NCI-H128 (cell line): ENCODE measurements at regions not wholly inside any gene's neighbourhood (a gene's known extent, or its start where the extent isn't known, plus 50 kb on each side); places are given as distances from the start of the nearest gene placed in this dataset.
"Not testable (repeated sequence)": the region's sequence is repeated elsewhere in the genome, so short reads cannot be mapped to it uniquely, and the experiment has no call there.

ENCODE experiments used
- DNase-seq: peaks from one replicate; lab custom pipeline; 2025; ENCODE audit not compliant: unreplicated experiment; lab: John Stamatoyannopoulos, UW

GRCh38 chr16:21487956-21488355 lies 111.4 kb upstream of the METTL9 start:
- DNase-seq, result not testable (repeated sequence)

DNA sequence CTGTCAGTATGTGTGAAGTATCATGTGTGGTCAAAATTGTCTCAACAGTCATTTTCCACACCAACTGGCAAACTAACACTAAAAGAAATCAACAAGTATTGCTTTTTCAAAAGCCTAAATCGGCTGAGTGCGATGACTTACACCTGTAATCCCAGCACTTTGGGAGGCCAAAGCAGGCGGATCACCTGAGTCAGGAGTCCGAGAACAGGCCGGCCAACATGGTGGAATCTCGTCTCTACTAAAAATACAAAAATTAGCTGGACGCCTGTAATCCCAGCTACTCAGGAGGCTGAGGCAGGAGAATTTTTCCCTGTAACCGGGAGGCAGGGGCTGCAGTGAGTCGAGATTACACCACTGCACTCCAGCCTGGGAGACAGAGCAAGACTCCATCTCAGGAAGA lies 100.3 kb upstream of the METTL9 start:
- not testable (repeated sequence) for DNase-seq

- not testable (repeated sequence) for DNase-seq
These were observed 98.0 kb upstream of the METTL9 start for GRCh38 chr16:21501223-21501868.

- peak; percentile 80 for DNase-seq
These were observed 97.3 kb upstream of the METTL9 start for GRCh38 chr16:21501869-21502667.

DNA sequence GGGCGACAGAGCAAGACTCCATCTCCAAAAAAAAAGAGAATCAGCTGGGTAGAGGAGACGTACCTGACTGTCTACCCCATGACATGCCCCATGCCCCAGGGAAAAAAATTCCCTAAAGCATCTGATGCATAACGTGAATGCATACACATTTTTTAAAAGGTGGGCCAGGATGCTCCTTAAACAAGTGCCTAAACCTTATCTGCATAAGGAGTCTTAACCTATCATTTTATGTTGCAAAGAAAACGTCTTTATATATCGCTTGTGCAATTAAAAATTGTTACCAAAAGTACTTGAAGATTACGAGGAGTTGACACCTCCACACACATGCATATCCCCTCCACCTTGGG lies 95.8 kb upstream of the METTL9 start:
- DNase-seq, result not testable (repeated sequence)

DNA sequence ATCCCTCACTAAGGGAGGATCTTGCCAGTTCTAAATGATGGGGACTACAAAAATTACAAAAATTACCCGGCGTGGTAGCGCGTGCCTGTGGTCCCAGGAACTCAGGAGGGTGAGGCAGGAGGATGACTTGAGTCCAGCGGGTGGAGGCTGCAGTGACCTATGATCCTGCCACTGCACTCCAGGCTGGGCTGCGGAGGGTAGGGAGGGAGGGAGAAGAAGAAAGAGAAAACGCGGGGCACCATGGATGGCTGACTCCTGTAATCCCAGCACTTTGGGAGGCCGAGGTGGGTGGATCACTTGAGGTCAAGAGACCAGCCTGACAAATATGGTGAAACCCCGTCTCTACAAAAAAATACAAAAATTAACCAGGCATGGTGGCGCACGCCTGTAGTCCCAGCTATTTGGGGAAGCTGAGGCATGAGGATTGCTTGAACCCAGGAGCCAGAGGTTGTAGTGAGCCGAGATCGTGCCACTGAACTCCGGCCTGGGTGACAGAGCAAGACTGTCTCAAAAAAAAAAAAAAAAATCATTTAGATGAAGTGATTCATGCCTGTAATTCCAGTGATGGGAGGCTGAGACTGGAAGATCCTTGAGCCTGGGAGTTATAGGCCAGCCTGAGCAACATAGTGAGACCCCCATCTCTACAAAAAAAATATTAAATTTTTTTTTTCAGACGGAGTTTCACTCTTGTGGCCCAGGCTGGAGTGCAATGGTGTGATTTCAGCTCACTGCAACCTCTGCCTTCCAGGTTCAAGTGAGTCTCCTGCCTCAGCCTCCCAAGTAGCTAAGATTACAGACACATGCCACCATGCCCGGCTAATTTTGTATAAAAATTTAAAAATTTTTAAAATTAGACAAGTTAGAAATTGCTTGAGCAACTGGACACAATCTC lies 95.2 kb upstream of the METTL9 start:
- DNase-seq, result not testable (repeated sequence)

DNA sequence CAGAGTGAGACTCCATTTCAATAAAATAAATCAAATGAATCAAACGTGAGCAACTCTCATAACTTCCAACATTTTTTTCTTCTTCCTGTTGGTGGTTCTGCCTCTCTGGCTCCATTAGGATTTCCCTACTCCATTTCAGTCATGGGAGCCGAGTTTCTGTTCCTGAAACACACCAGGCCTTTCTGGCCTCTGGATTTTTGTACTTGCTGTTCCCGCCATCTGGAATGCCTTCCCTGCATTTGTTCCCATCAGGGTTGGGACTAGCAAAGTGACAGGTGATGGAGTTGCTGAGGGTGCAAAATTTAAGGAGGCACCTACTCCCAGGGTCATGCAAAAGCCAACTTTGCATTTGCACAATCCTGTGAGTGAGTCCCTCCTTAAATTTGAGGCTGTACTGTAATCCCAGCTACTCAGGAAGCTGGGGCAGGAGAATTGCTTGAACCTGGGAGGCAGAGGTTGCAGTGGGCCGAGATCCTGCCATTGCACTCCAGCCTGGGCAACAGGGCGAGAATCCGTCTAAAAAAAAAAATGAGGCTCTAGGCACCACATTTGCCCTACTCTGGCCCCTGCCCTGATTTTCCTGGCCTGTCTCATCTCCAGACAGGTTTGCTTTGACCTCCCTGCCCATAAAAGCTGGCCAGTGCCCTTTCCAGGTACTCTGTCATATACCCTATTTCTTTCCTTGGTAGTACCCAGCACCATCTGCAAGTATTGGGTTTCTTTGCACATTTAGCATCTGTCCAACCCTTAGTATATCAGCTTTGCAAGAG lies 93.4 kb upstream of the METTL9 start:
- not testable (repeated sequence) for DNase-seq

GRCh38 chr16:21506857-21507456 lies 92.4 kb upstream of the METTL9 start:
- not testable (repeated sequence) for DNase-seq

GRCh38 chr16:21507631-21508305 lies 91.6 kb upstream of the METTL9 start:
- DNase-seq, result not testable (repeated sequence)

- DNase-seq, result not testable (repeated sequence)
These were observed 90.5 kb upstream of the METTL9 start for GRCh38 chr16:21508661-21509436.

GRCh38 chr16:21509437-21510086 lies 89.8 kb upstream of the METTL9 start:
- DNase-seq, result not testable (repeated sequence)

DNA sequence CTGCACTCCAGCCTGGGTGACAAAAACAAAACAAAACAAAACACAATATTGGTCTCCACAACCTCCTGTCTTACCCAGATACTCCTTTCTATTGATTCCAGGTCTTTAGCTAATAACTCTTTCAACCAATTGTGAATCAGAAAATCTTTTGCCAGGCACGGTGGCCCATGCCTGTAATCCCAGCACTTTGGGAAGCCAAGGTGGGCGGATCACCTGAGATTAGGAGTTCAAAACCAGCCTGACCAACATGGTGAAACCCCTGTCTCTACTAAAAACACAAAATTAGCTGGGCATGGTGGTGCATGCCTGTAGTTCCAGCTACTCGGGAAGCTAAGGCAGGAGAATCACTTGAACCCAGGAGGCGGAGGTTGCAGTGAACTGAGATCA lies 88.5 kb upstream of the METTL9 start:
- not testable (repeated sequence) for DNase-seq

GRCh38 chr16:21511315-21512210 lies 87.8 kb upstream of the METTL9 start:
- not testable (repeated sequence) for DNase-seq

GRCh38 chr16:21512280-21513192 lies 86.8 kb upstream of the METTL9 start:
- DNase-seq, result not testable (repeated sequence)

GRCh38 chr16:21513337-21513741 lies 86.0 kb upstream of the METTL9 start:
- DNase-seq, result not testable (repeated sequence)

- DNase-seq, result not testable (repeated sequence)
These were observed 85.4 kb upstream of the METTL9 start for GRCh38 chr16:21513812-21514473.
